H54 (cell line): ENCODE measurements at regions not wholly inside any gene's neighbourhood (a gene's known extent, or its start where the extent isn't known, plus 50 kb on each side); places are given as distances from the start of the nearest gene placed in this dataset.

ENCODE experiments used
- DNase-seq: peaks from one replicate; pipeline ENCODE4 v3.0.0; 2011; ENCODE audit warnings: low spot score, mixed read lengths; ENCODE audit not compliant: insufficient read length
- FAIRE-seq: peaks from 3 replicates; lab custom pipeline; 2011; peaks lifted over from hg19 to GRCh38; lab: Jason Lieb, UNC
- POLR2A ChIP-seq: IDR thresholded peaks from 2 replicates; pipeline ENCODE4 v1.6.1; 2011; ENCODE audit warnings: low read depth, mild to moderate bottlenecking, low read length

DNA sequence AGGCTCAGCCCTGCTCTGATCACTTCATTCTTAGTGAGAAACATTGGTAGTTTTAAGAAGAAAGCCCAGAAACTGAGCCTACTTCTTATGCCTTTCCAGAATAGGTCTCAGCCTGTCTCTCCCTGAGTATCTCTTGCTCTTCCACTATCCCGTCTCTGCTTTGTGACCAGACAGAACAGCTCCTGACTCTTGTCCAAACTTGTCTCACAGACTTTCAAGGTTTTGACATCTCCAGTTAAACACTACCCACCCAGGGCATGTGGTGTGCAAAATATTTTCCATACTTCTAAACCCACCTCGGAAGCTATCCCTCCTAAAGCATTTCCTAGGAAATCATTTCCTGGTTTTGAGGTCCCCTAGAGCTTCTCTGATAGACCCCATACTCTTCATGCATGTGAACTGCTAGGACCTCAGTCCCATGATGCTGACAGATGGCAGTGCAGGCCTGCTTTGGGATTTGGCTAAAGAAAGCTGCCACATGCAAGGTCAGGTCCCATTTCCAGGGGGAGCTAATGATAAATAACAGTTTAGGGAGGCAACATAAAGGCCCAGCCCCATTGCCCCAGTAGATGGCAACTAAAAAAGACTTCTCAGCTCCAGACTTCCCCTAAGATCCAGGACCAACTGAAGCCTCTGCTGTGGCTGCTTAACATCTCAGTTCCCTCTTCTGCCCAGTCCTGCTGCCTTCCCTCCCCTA, 211.5 kb downstream of the MED10 start:
- TF ChIP-seq POLR2A = no peak
- no peak for FAIRE-seq

DNA sequence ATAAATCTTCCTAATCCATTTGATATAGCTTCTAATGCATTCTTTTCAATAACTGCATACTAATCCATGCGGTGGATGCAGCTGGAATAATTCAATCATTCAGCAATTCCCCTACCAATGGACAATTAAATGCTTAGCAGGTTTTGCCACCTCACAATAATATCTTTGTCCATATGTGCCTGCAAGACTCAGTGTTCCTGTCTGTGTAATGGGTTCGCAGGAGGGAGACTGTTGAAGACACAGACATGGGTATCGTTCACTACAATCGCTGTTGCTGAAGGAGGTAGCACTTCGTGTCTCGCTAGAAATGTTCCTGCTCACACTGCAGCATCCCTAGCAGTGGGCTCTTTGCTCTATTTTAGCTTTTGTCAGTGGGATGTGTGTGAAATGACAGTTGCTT, 214.4 kb downstream of the MED10 start:
- TF ChIP-seq POLR2A = no peak
- FAIRE-seq = no peak

More for the DNA sequence above, 211.5 kb downstream of the MED10 start:
- no peak for DNase-seq

DNA sequence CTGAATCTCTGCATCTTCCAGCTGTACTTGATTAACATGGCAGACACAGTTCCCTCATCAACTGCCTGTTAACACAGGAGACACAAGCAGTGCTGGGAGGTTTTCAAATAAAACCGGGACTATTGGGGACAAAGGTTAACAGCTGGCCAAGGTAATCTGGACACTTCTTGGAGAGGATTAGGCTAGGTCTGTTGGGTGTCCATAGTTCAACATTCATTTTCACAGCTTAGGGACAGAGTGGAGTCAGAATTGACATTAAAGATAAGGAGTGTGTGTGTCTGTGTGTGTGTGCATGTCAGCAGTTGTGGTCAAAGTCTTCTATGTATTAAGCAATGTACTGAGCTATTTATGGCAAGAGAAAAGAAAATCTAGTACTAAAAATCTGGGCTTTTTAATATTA, 216.2 kb downstream of the MED10 start:
- DNase-seq (no peak), FAIRE-seq (no peak)
- TF ChIP-seq POLR2A = no peak

More for the DNA sequence above, 214.4 kb downstream of the MED10 start:
- DNase-seq = no peak

DNA sequence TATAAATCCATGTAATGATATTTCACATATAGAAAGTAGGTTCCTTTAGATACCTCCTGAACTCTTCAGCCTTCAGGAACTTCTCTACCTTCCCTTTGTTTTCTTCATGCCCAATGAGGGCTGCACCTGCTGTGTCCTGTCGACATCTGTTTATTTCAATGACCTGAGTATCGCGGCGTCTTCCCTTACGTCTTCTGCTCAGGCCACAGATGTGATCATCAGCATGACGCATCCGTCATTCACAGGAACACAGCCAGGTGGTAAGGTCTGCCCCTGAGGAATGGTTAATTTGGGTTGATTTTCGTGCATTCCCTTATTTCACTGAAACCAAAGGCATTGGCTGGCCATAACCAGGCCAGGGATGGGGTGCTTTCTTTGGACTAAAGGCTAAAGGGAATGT, 217.1 kb downstream of the MED10 start:
- DNase-seq (no peak), FAIRE-seq (no peak)
- TF ChIP-seq POLR2A = no peak

DNA sequence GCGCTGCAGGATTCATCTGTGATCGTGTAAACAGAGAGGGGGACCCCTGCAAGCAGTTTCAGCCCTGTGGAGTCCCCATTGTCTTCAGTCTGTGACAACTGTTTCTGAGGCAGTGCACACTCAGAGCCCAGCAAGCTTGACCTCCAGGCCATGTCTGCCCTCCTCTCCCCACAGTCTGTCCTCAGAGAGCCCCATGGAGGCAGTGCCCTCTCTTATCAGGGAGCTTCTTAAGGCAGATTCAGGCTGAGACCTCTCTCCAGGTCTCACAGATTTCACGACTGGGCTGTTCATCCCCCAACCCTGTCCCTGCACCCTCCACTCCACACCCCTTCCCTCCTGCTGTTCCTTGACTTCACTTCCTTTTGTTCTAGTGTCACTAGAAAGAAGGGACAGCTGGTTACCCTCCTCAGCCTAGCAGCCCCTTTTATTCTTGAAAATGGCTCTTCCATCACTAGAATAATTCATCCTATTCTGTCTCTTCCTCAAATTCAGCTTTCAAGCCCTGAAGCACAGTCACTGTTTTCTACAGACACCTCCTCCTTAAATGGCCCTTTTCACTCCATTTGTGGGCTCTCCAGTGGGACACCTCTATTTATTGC, 218.4 kb downstream of the MED10 start:
- TF ChIP-seq POLR2A = no peak
- DNase-seq (no peak), FAIRE-seq (no peak)

DNA sequence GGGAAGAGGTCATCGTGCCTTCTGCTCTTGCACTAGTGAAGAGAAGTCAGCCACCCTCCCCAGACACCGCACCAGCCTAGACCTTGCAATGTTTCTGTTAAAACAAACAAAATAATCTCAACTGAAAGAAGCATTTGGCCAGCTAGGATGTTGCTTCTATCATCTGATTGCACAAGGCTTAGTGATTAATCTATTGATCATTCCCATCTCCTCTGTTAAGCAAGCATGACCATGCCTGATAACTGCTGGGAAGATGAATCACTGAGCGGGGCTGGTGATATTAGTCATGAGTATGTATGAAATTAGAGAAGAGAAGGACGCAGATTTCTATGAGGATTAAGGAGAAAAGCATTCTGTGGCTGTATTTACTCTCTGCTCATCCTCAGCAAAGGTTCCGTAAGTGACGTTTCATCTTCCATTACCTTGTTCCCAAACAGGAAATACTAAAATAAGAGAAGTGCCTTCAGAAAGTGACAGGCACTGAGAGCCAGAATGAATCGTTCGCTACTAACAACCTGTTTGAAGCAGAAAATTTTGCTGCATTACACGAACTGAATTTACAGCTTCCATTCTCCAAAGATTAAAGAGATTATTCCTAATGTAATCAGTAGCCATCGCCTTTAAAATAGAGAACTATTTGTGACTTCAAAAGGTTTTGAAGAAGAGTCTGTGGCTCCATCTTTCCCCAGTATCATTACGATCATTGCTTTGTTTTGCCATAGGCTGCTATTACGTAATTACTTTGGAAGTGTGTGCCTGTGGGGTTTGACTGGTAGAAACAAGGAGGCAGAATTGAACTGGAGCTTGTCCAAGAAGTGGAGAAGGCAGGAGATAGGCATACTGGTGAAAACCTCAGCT, 219.1 kb downstream of the MED10 start:
- no peak for TF ChIP-seq POLR2A
- DNase-seq (peak; percentile 26), FAIRE-seq (peak; percentile 41)

DNA sequence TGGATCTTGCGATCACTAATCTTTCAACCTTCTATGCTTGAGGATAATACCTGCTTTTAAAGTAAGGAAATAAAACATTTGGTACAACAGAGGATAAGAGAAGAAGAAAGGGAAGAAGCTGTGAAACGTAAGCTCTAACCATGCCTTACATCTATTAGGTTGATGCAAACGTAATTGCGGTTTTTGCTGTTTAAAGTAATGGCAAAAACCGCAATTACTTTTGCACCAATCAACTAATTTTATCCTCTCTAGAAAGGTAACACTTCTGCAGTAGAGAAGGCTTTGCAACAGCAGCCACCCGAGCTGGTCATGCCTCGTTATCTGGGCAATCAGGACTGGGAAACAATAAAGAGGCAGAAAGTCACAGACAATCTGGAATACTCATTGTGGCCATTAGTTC, 224.1 kb downstream of the MED10 start:
- FAIRE-seq (no peak), DNase-seq (no peak)
- TF ChIP-seq POLR2A = no peak

DNA sequence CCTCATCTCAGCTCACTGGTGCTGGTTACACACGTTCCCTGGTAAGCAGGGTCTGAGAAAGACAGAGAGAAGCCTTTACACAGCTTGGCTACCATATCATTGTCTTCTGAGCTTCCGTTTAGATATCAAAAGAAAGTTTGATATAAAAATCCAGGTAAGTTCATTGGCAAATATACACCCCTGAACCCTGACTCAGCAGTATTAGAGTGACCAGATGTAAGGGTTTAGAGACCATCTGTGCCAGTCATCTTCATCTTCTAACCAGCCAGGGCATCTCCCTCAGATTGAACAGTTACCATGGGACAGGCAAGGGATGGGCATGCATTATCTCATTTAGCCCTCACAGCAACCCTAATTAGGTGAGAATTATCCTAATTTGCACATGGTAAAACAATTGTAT, 232.1 kb downstream of the MED10 start:
- FAIRE-seq (no peak), DNase-seq (no peak)
- TF ChIP-seq POLR2A = no peak

DNA sequence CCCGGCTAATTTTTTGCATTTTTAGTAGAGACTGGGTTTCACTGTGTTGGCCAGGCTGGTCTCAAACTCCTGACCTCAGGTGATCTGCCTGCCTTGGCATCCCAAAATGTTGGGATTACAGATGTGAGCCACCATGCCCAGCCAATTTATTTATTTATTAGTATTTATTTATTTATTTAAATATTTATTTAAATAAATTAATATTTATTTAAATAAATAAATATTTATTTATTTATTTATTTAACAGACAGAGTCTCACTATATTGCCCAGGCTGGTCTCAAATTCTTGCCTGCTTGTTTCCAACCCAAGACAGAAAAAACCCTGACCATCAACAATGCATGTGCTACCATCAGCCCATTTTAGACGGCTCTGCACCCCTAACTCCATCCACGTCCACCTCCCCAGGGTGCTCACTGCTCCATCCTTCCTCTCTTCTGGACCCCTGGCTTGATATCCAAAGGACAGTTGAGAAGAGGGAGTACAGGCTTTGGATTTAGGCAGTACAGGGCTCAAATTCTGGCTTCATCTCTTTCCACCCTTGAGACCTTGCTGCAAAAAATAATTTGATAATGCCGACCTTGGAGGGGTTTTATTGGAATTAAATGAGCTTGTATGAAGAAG, 232.6 kb downstream of the MED10 start:
- no peak for TF ChIP-seq POLR2A
- no peak for FAIRE-seq
- no peak for DNase-seq

DNA sequence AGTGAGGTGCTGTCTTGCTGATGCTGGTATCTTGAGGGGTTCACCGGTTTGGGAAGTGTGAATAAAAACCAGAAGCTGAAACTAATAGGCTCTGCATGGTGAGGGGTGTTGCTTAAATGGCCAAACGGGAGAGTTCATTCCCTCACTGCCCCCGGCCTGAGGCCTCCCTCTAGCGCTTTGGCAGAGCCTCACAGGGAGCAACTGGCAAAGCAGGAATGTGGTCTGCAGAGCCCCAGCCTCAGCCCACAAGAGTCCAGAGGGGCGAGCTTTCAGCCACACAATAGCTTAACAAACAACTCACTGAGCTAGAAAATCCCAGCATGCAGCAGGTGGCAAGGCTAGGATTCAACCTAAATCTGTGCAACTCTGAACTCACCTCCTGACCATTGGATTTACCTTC, 234.8 kb downstream of the MED10 start:
- DNase-seq = no peak
- TF ChIP-seq POLR2A = no peak
- no peak for FAIRE-seq

DNA sequence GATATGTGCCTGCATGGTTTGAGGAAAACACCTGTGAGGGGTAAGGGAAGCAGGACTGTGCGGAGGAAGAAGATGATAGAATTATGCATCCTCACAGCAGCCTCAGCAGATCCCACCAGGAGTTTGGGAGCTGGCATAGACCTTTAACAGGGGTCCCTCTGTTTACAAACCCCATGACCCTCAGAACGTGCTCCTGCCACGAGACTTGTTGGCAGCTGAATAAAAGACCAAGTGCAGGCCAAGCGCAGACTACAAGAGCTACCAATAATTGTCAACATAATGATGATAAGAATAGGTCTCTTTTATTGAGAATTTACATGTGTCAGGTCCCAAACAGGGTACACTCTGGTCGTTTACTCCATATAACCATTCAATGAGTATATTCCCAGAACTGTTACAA, 236.0 kb downstream of the MED10 start:
- no peak for FAIRE-seq
- TF ChIP-seq POLR2A = no peak
- DNase-seq = no peak

DNA sequence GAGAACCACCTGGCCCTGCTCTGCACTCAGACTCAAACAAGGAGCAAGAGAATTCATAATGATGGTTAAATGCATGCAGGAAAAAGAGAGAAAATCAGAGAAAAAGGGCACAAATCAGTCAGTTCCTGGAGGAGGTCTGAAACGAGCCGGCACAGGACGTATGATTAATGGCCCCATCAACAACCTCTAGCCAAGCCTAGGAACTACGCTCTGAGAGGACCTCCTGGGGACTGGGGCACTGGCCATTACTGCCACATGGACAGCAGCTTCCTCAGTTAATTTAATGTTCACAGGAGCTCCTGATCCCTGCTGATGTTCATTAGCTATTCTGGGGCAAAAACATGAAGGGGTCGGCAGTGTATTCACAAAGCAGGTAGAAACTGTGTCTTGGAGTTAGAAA, 238.1 kb downstream of the MED10 start:
- no peak for TF ChIP-seq POLR2A
- no peak for DNase-seq
- FAIRE-seq = no peak

DNA sequence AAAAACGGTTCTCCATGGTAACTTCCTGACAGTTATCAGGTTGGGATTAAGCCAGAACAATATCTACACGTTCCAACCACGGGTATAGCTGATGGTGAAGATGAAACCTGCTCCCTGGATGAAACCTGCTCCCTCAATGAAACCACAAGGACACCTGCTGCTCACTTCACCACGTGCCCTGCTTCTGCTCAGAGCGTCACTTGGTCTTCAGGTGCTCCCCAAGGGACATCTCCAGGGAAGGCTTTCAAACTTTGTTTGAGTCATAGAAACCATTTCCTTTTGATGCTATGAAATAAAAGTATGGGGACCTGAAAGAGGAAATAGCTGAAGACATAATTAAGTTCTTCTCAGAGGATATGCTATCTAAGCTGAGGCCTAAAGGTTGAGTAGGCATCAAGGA, 242.4 kb downstream of the MED10 start:
- FAIRE-seq = no peak
- no peak for TF ChIP-seq POLR2A
- no peak for DNase-seq

DNA sequence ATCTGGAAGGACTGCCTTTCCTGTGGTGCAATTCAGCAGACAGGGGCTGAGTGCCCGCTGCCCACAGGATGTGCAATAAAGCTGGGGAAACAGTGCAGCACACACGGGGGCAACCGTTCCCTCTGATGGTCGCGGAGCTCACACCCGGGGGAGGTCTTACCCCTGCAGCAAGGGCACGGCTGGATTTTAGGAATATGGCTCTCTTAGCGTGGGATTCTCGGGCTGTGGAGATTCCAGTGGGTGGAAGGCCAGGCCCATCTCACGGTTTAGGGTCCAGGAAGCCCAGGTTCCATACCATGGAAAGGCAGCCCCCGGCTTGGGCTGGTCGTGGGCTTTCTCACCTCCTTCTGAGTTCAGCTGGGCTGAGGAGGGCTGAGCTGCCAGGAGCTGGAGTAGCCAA, 244.1 kb downstream of the MED10 start:
- no peak for TF ChIP-seq POLR2A
- FAIRE-seq (no peak), DNase-seq (no peak)
